Chondrocyte (in vitro differentiated cells): ENCODE measurements at regions not wholly inside any gene's neighbourhood (a gene's known extent, or its start where the extent isn't known, plus 50 kb on each side); places are given as distances from the start of the nearest gene placed in this dataset.

Experiments
- DNase-seq: peaks from one replicate; pipeline ENCODE4 v3.0.0; 2021; ENCODE audit warnings: mixed read lengths, low spot score
- H3K27ac Mint-ChIP-seq: one replicate; pipeline ENCODE4 v1.8.0; 2021; ENCODE audit warnings: mild to moderate bottlenecking, moderate library complexity, mixed read lengths; ENCODE audit not compliant: unreplicated experiment
- H3K27me3 Mint-ChIP-seq: 2 replicates; pipeline ENCODE4 v1.8.0; 2021; ENCODE audit warnings: low read depth, mixed read lengths
- H3K36me3 Mint-ChIP-seq: 2 replicates; pipeline ENCODE4 v1.8.0; 2021; ENCODE audit warnings: low read depth, mixed read lengths
- H3K4me1 Mint-ChIP-seq: 2 replicates; pipeline ENCODE4 v1.8.0; 2021; ENCODE audit warnings: low read depth, mild to moderate bottlenecking, mixed read lengths
- H3K4me3 Mint-ChIP-seq: one replicate; pipeline ENCODE4 v1.8.0; 2021; ENCODE audit warnings: mild to moderate bottlenecking, moderate library complexity, mixed read lengths; ENCODE audit not compliant: unreplicated experiment
- H3K9me3 Mint-ChIP-seq: 2 replicates; pipeline ENCODE4 v1.8.0; 2021; ENCODE audit warnings: low read depth, mixed read lengths
- CTCF ChIP-seq: fragments of 200-600 bp; sonication (generic); IDR thresholded peaks from 2 replicates; pipeline ENCODE4 v1.5.0; 2021; ENCODE audit warnings: antibody characterized with exemption, mild to moderate bottlenecking, moderate library complexity

- no peaks in the 10 kb centered on the region for H3K4me1 Mint-ChIP-seq
- no peaks in the 10 kb centered on the region for H3K27me3 Mint-ChIP-seq
- H3K36me3 Mint-ChIP-seq = no peaks in the 10 kb centered on the region
- H3K9me3 Mint-ChIP-seq = no peaks in the 10 kb centered on the region
- H3K4me3 Mint-ChIP-seq = no peak overlapping the region
- no peak overlapping the region for H3K27ac Mint-ChIP-seq
- no peak for DNase-seq
- TF ChIP-seq CTCF = no peak
Measured at GRCh38 chr7:24200407-24200966, 83.5 kb upstream of the NPY start.

GRCh38 chr7:24201226-24201625, 82.8 kb upstream of the NPY start:
- no peak for TF ChIP-seq CTCF
- no peaks in the 10 kb centered on the region for H3K4me1 Mint-ChIP-seq
- no peak overlapping the region for H3K27ac Mint-ChIP-seq
- no peaks in the 10 kb centered on the region for H3K9me3 Mint-ChIP-seq
- DNase-seq = no peak
- no peaks in the 10 kb centered on the region for H3K36me3 Mint-ChIP-seq
- H3K4me3 Mint-ChIP-seq = no peak overlapping the region
- H3K27me3 Mint-ChIP-seq = no peaks in the 10 kb centered on the region

GRCh38 chr7:24212073-24212472, 71.9 kb upstream of the NPY start:
- Mint-ChIP-seq H3K4me3 (no peak overlapping the region), H3K27me3 (no peaks in the 10 kb centered on the region), H3K27ac (no peak overlapping the region), H3K36me3 (no peaks in the 10 kb centered on the region), H3K9me3 (peaks cover 4% of the 10 kb centered on the region), H3K4me1 (no peaks in the 10 kb centered on the region)
- TF ChIP-seq CTCF = no peak
- no peak for DNase-seq

- H3K4me3 Mint-ChIP-seq = no peak overlapping the region
- TF ChIP-seq CTCF = no peak
- no peak for DNase-seq
- H3K36me3 Mint-ChIP-seq = no peaks in the 10 kb centered on the region
- H3K27ac Mint-ChIP-seq = no peak overlapping the region
- no peaks in the 10 kb centered on the region for H3K27me3 Mint-ChIP-seq
- H3K4me1 Mint-ChIP-seq = no peaks in the 10 kb centered on the region
- peaks cover 1% of the 10 kb centered on the region for H3K9me3 Mint-ChIP-seq
Measured at GRCh38 chr7:24213311-24213710, 70.7 kb upstream of the NPY start.

GRCh38 chr7:24214670-24215069, 69.3 kb upstream of the NPY start:
- Mint-ChIP-seq H3K27me3 (no peaks in the 10 kb centered on the region), H3K9me3 (no peaks in the 10 kb centered on the region), H3K27ac (no peak overlapping the region), H3K4me3 (no peak overlapping the region), H3K36me3 (no peaks in the 10 kb centered on the region), H3K4me1 (no peaks in the 10 kb centered on the region)
- no peak for DNase-seq
- no peak for TF ChIP-seq CTCF
